DMS79 (cell line): ENCODE measurements at regions not wholly inside any gene's neighbourhood (a gene's known extent, or its start where the extent isn't known, plus 50 kb on each side); places are given as distances from the start of the nearest gene placed in this dataset.

Experiments
- DNase-seq: peaks from one replicate; lab custom pipeline; 2025; lab: John Stamatoyannopoulos, UW

- no peak for DNase-seq
Measured at GRCh38 chr5:4817767-4818166, 322.4 kb upstream of the ADAMTS16 start.

- no peak for DNase-seq
Measured at GRCh38 chr5:4831325-4831724, 308.8 kb upstream of the ADAMTS16 start.

GRCh38 chr5:4832471-4832870 is 307.7 kb upstream of the ADAMTS16 start:
- DNase-seq: no peak

GRCh38 chr5:4833104-4833738 is 306.9 kb upstream of the ADAMTS16 start:
- no peak for DNase-seq

GRCh38 chr5:4837489-4838058 is 302.6 kb upstream of the ADAMTS16 start:
- DNase-seq: no peak

GRCh38 chr5:4845221-4845620 is 294.9 kb upstream of the ADAMTS16 start:
- no peak for DNase-seq

- no peak for DNase-seq
Measured at GRCh38 chr5:4847766-4848165, 292.4 kb upstream of the ADAMTS16 start.

- no peak for DNase-seq
Measured at GRCh38 chr5:4855036-4855435, 285.1 kb upstream of the ADAMTS16 start.

- DNase-seq: no peak
Measured at GRCh38 chr5:4855880-4856279, 284.2 kb upstream of the ADAMTS16 start.

- no peak for DNase-seq
Measured at GRCh38 chr5:4857761-4858160, 282.4 kb upstream of the ADAMTS16 start.

- DNase-seq: no peak
Measured at GRCh38 chr5:4859500-4860235, 280.5 kb upstream of the ADAMTS16 start.

GRCh38 chr5:4860631-4861030 is 279.5 kb upstream of the ADAMTS16 start:
- no peak for DNase-seq

GRCh38 chr5:4862500-4862899 is 277.6 kb upstream of the ADAMTS16 start:
- DNase-seq: no peak

GRCh38 chr5:4866131-4866659 is 273.9 kb upstream of the ADAMTS16 start:
- no peak for DNase-seq

GRCh38 chr5:4866817-4867216 is 273.3 kb upstream of the ADAMTS16 start:
- no peak for DNase-seq

- DNase-seq: no peak
Measured at GRCh38 chr5:4868140-4868735, 271.9 kb upstream of the ADAMTS16 start.

- DNase-seq: no peak
Measured at GRCh38 chr5:4873652-4874051, 266.5 kb upstream of the ADAMTS16 start.

GRCh38 chr5:4874097-4874496 is 266.0 kb upstream of the ADAMTS16 start:
- no peak for DNase-seq

GRCh38 chr5:4875942-4876341 is 264.2 kb upstream of the ADAMTS16 start:
- DNase-seq: no peak

- DNase-seq: no peak
Measured at GRCh38 chr5:4876804-4877203, 263.3 kb upstream of the ADAMTS16 start.

GRCh38 chr5:4877579-4877978 is 262.6 kb upstream of the ADAMTS16 start:
- DNase-seq: no peak

GRCh38 chr5:4879075-4879474 is 261.1 kb upstream of the ADAMTS16 start:
- no peak for DNase-seq
